HFF-Myc (cell line): ENCODE measurements at regions not wholly inside any gene's neighbourhood (a gene's known extent, or its start where the extent isn't known, plus 50 kb on each side); places are given as distances from the start of the nearest gene placed in this dataset.

Experiments
- DNase-seq: peaks from one replicate; pipeline ENCODE4 v3.0.0-alpha.2; 2011; ENCODE audit warnings: low read depth; ENCODE audit errors: extremely low read depth
- H3K4me3 ChIP-seq: replicated peaks from 2 replicates; pipeline ENCODE4 v1.5.1; 2011; ENCODE audit warnings: low read depth, mild to moderate bottlenecking, control low read depth, low read length
- CTCF ChIP-seq: IDR thresholded peaks from 2 replicates; pipeline ENCODE4 v1.5.1; 2012; ENCODE audit warnings: mild to moderate bottlenecking, low read depth, low read length, control low read depth; ENCODE audit errors: missing control alignments

GRCh38 chr3:135490219-135490915, 475.2 kb upstream of the PPP2R3A start:
- DNase-seq: no peak
- TF ChIP-seq CTCF: no peak

GRCh38 chr3:135491491-135492205, 473.9 kb upstream of the PPP2R3A start:
- TF ChIP-seq CTCF: no peak
- DNase-seq: no peak
- H3K4me3 ChIP-seq: no peak overlapping the region

More at GRCh38 chr3:135490219-135490915, 475.2 kb upstream of the PPP2R3A start:
- no peak overlapping the region for H3K4me3 ChIP-seq

GRCh38 chr3:135495891-135496290, 469.6 kb upstream of the PPP2R3A start:
- no peak for DNase-seq
- TF ChIP-seq CTCF: no peak
- H3K4me3 ChIP-seq: no peak overlapping the region

- DNase-seq: no peak
- TF ChIP-seq CTCF: no peak
- H3K4me3 ChIP-seq: no peak overlapping the region
Observed at GRCh38 chr3:135497979-135498378, 467.5 kb upstream of the PPP2R3A start.

- no peak for DNase-seq
- H3K4me3 ChIP-seq: no peak overlapping the region
- TF ChIP-seq CTCF: no peak
Observed at GRCh38 chr3:135499426-135499825, 466.1 kb upstream of the PPP2R3A start.

GRCh38 chr3:135500034-135500433, 465.5 kb upstream of the PPP2R3A start:
- no peak for DNase-seq
- no peak for TF ChIP-seq CTCF
- no peak overlapping the region for H3K4me3 ChIP-seq
